Stimulated activated CD4-positive, alpha-beta T cell treated with anti-CD3 and anti-CD28 coated beads, Interleukin-4, amount 100 ng/mL, for 48 hours (primary cell): ENCODE measurements at regions not wholly inside any gene's neighbourhood (a gene's known extent, or its start where the extent isn't known, plus 50 kb on each side); places are given as distances from the start of the nearest gene placed in this dataset.
"Not testable (repeated sequence)": the region's sequence is repeated elsewhere in the genome, so short reads cannot be mapped to it uniquely, and the experiment has no call there.

Experiments
- DNase-seq, 2 donors: peaks; one replicate each; pipeline ENCODE4 v3.0.0-alpha.2; 2020; ENCODE audit warnings: low read depth in 2 of 2

GRCh38 chr2:89960570-89960969 is 1269.1 kb downstream of the RPIA start:
- not testable (repeated sequence) for DNase-seq

GRCh38 chr2:89968567-89968966 is 1277.1 kb downstream of the RPIA start:
- not testable (repeated sequence) for DNase-seq

DNA sequence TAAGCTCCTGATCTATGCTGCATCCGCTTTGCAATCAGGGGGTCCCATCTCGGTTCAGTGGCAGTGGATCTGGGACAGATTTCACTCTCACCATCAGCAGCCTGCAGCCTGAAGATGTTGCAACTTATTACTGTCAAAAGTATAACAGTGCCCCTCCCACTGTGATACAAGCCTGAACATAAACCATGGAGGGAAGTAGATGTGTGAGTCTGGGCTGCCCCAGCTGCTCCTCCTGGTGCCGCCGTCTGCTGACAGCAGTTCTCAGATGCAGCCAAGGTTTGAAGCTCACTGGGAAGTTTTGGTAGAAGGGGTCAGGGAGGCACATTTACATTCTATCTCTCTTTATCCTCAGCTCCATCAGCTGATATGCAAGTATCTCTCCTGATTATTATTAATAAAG is 1277.7 kb downstream of the RPIA start:
- not testable (repeated sequence) for DNase-seq

DNA sequence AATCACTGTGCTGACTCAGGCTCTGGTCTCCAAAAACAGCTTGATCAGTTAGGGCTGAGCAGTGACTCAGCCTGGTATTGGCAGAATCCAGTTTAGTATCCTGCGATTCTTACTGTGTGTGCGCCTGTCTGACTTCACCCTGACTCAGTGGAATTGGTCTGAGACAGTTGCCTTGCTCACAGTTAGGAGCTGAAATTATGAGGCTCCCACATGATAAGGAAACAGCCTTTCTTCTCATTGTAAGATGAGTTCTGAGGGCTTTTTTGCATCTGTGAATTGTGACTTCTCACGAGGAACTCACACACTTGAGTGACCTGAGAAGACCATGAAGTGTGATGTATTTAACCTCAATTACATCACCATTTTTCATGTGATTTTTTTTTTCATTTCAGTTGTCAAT is 1282.4 kb downstream of the RPIA start:
- not testable (repeated sequence) for DNase-seq

DNA sequence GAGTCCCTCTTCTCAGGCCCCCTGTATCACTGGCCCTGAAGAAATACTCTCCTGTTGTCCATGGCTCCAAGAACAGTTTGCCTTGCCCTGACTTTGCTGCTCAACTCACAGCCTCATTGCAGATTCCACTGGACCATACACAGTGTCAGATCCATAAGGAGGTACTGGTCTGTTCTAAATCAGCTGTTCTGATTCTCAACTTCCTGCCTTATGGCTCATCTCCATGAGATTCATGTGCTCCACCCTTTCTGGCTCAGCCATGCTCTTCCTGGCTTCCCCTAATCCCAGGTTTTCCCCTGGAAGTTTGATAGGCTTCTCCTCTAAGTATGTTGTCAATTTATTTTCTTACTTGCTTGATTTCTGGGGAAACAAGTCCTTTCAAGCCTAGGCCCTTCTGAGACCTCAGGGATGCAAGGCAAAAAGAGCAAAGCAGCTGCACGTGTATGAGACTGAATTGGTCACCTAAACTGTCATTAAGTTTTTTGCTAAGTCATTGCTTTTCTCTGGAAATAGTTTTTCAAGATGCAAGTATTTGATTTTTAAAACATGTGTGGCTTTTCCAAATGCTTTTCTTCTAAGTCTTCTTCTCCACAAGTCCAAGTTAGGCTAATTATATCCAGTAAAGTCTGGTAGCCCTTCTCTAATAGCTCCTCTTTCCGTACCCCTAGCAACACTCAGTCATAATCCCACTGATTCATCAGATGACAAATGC is 1288.5 kb downstream of the RPIA start:
- not testable (repeated sequence) for DNase-seq

DNA sequence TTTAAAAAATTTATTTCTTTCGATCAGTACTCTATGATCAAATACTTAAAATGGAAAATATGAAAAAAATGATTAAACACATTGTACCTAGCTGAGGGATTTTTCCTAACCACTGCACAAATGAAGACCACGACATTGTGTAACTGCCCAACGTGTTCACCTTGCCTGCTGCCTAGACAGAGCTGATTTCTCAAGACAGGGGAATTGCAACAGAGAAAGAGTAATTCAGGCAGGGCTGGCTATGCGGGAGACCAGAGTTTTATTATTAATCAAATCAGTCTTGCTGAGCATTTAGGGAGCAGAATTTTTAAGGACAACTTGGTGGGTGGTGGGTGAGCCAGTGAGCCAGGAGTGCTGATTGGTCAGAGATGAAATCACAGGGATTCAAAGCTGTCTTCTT is 1290.8 kb downstream of the RPIA start:
- DNase-seq, result not testable (repeated sequence)

- not testable (repeated sequence) for DNase-seq
Measured at GRCh38 chr2:89985650-89986049, 1294.2 kb downstream of the RPIA start.

DNA sequence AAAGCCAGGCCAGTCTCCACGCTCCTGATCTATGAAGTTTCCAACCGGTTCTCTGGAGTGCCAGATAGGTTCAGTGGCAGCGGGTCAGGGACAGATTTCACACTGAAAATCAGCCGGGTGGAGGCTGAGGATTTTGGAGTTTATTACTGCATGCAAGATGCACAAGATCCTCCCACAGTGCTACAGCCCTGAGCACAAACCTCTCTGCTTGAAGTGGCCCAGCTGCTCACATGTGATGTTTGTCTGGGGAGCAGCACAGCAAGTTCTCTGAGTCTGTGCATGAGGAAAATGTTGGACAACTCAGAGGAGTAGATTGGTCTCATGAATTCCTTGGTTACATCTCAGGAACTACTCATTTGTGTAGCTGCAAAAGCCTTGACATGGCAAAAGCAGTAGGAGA is 1295.1 kb downstream of the RPIA start:
- DNase-seq, result not testable (repeated sequence)

- DNase-seq, result not testable (repeated sequence)
Measured at GRCh38 chr2:89996779-89997178, 1305.3 kb downstream of the RPIA start.

- DNase-seq, result not testable (repeated sequence)
Measured at GRCh38 chr2:90004553-90004952, 1313.1 kb downstream of the RPIA start.

- DNase-seq, result not testable (repeated sequence)
Measured at GRCh38 chr2:90010442-90011100, 1319.1 kb downstream of the RPIA start.

DNA sequence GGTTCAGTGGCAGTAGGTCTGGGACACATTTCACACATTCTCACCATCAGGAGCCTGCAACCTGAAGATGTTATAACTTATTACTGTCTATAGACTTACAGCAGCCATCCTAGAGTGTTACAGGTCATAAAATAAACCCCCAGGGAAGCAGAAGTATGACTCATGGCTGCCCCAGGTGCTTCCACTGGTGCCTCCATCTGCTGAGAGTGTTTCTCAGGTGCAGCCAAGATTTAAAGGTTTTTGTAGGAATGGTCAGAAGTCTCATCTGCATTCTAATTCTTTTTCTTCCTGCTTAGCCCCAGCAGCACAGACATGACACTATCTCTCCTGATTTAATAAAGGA is 1319.6 kb downstream of the RPIA start:
- DNase-seq, result not testable (repeated sequence)

GRCh38 chr2:90019908-90020307 is 1328.4 kb downstream of the RPIA start:
- not testable (repeated sequence) for DNase-seq

- not testable (repeated sequence) for DNase-seq
Measured at GRCh38 chr2:90021234-90021633, 1329.8 kb downstream of the RPIA start.

DNA sequence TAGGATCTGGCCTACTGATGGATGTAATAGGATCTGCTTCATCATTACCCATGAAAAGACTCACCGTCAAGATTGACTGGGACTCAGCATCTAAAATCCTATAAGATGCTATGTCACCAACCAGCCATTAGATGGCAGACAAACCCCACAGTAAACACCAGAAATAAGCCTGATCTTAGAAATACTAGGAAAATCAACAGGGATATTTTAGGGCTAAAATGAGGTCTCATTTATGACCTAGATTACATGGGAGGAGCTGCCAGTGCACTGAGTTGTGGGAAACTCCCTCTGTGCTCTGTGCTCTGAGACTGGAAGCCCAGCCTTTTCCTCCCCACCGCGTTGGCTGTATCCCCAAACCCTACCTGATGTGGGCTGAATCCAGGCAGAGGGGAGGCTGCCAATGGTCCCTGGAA is 1335.8 kb downstream of the RPIA start:
- not testable (repeated sequence) for DNase-seq

GRCh38 chr2:90028381-90029079 is 1337.1 kb downstream of the RPIA start:
- not testable (repeated sequence) for DNase-seq

DNA sequence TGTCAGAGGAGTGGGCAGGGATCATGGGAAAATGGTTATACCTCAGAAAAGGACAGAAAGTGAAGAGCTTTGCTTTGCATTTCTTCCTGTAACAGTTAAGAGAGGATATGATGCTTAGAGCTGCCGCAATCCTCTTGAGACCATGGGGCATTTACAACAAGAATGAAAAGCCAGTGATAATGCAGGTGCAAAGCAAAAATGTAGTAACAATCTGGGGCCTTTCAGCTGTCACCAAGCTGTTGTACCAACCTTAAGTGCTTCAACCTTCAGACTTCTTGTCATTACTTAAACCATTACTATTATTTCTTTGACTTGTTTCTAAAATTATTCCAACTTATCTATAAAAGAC is 1337.6 kb downstream of the RPIA start:
- not testable (repeated sequence) for DNase-seq

DNA sequence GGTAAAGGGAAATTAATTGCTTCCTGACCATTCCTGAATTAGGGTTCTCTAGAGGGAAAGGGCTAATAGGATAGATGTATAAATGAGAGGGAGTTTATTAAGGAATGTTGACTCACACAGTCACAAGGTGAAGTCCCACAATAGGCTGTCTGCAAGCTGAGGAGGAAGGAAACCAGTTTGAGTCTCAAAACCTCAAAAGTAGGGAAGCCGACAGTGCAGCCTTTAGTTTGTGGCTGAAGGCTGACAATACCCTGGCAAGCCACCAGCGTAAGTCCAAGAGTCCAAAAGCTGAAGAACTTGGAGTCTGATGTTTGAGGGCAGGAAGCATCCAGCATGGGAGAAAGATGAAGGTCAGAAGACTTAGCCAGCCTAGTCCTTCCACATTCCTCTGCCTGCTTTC is 1340.8 kb downstream of the RPIA start:
- not testable (repeated sequence) for DNase-seq

DNA sequence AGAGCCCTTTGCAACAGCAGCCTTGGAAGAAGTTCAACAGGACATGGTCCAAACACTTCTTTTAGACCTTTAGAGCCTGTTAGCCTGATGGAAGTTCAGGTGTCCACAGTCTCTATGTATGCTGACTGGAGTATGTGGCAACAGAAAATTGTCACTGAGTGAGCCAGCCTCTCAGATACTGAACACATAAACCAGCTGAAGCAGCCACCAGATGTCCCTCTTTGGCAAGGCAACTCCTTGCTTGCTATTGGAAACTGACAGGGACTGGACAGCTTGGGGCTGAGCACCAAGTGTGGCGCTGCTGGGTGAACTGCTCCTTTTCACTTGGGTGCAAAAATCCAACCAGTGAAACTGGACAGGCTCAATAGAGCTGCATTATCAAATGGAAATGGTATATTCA is 1344.9 kb downstream of the RPIA start:
- DNase-seq, result not testable (repeated sequence)

DNA sequence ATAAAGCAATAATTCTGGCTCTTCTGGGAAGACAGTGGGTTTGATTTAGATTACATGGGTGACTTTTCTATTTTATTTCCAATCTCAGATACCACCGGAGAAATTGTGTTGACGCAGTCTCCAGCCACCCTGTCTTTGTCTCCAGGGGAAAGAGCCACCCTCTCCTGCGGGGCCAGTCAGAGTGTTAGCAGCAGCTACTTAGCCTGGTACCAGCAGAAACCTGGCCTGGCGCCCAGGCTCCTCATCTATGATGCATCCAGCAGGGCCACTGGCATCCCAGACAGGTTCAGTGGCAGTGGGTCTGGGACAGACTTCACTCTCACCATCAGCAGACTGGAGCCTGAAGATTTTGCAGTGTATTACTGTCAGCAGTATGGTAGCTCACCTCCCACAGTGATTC is 1347.6 kb downstream of the RPIA start:
- not testable (repeated sequence) for DNase-seq

GRCh38 chr2:90047776-90048175 is 1356.3 kb downstream of the RPIA start:
- not testable (repeated sequence) for DNase-seq

DNA sequence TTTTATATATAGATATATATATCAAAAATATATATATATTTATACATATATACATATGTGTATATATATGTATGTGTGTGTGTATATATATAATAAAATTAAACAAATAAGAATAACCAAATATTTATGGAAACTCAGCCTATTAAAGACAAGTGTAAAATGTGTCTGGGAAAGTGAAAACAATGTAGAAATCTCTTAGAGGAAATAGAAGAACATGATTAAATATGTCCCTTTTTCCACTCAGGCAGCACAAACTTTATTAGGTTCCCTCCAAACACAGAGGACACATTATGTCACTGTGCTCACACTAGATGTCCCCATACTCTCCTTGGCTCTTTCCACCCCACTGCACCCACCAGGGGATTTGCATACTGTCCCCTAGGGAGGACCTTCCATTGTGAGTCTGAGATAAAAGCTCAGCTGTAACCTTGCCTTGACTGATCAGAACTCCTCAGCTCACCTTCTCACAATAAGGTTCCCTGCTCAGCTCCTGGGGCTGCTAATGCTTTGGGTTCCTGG is 1360.7 kb downstream of the RPIA start:
- DNase-seq, result not testable (repeated sequence)
